ENCODE measurements at regions not wholly inside any gene's neighbourhood (a gene's known extent, or its start where the extent isn't known, plus 50 kb on each side); places are given as distances from the start of the nearest gene placed in this dataset.

DNA sequence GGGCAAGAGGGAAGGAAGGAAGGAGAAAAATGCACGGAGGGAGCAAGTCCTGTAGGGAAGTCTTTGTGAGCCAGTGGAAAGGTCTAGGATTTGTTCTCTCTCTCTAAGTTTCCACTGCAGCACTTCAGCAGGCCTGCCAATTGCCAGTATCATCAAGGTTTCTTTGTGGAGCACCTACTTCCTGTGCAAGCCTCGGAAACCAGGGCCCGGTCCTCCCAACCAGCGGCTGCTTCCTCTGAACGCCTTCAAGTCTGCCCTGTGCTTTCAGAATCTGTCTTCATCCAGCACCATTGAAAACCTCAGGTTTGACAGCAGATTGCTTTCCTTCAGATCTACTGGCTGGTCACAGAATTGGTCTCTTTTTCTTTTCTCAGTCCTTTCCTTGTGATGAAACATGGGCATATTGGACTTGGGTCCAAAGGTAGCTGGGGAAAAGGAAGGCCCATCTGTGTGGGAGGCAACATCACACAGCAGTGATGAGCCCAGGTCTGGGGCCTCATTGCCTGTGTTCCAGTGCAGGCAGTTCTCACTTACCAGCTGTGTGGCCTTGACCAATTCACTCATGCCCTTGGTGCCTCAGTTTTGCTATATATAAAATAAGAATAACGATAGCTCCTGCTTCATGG is 144.5 kb downstream of the SEC16B start:
- H3K4me3 ChIP-seq (ENCODE audit: low read length) = no peak overlapping the region
- no peaks in the 10 kb centered on the region for H3K36me3 ChIP-seq (ENCODE audit: insufficient read depth, low read length)
- peaks cover 10% of the 10 kb centered on the region for H3K27me3 ChIP-seq (ENCODE audit: insufficient read depth, low read length)
- no peak overlapping the region for H2AFZ ChIP-seq (ENCODE audit: low read depth, low read length)
- no peaks in the 10 kb centered on the region for H3K4me1 ChIP-seq (ENCODE audit: insufficient read depth, low read length)
- H3K9me3 ChIP-seq (ENCODE audit: low read length) = no peaks in the 10 kb centered on the region

DNA sequence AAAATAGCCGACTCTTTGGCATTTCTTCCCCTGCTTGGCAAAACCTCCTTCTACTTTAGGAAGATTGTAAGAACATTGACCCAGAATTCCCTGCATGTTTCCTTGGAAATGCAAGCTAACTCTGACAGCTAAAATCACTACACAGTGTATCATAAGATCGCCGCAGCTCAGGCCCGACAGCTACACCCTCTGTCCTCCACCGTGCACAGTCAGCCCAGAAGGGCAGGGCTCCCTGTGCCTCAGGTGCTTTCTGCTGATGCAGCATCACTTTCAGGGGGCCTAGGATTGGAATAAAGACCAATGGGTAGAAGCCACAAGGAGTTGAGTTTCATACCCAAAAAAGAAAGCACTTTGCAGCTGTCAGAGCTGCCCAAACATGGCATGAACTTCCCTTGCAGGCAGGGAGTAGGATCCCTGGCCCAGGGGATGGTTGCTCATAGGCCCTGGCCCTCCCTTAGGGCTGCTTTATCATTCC is 145.3 kb downstream of the SEC16B start:
- Histone ChIP-seq H3K9me3 (ENCODE audit: low read length) (no peaks in the 10 kb centered on the region), H3K36me3 (ENCODE audit: insufficient read depth, low read length) (no peaks in the 10 kb centered on the region), H2AFZ (ENCODE audit: low read depth, low read length) (no peak overlapping the region), H3K27me3 (ENCODE audit: insufficient read depth, low read length) (peaks cover 10% of the 10 kb centered on the region), H3K4me1 (ENCODE audit: insufficient read depth, low read length) (no peaks in the 10 kb centered on the region), H3K4me3 (ENCODE audit: low read length) (no peak overlapping the region)

DNA sequence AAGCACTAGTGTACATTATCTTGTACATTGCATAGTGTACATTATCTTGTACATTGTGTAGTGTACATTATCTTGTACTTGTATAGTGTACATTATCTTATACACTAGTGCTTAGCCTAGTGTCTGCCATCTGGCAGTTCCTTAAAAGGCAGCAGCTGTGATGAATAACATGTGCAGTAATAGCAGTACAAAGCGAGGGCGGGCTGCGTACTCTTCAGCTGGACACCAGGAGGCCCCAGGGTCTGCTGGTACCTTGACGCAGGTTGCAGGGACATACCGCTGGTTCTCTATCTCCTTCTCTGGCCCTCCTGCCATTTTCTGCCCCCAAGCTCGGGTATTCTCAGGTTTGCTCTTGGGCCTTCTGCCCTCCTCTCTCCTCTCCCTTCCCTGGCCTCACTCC is 149.6 kb downstream of the SEC16B start:
- Histone ChIP-seq H3K27me3 (ENCODE audit: insufficient read depth, low read length) (peaks cover 10% of the 10 kb centered on the region), H3K9me3 (ENCODE audit: low read length) (no peaks in the 10 kb centered on the region), H3K4me1 (ENCODE audit: insufficient read depth, low read length) (no peaks in the 10 kb centered on the region), H3K4me3 (ENCODE audit: low read length) (no peak overlapping the region), H3K36me3 (ENCODE audit: insufficient read depth, low read length) (no peaks in the 10 kb centered on the region), H2AFZ (ENCODE audit: low read depth, low read length) (no peak overlapping the region)

DNA sequence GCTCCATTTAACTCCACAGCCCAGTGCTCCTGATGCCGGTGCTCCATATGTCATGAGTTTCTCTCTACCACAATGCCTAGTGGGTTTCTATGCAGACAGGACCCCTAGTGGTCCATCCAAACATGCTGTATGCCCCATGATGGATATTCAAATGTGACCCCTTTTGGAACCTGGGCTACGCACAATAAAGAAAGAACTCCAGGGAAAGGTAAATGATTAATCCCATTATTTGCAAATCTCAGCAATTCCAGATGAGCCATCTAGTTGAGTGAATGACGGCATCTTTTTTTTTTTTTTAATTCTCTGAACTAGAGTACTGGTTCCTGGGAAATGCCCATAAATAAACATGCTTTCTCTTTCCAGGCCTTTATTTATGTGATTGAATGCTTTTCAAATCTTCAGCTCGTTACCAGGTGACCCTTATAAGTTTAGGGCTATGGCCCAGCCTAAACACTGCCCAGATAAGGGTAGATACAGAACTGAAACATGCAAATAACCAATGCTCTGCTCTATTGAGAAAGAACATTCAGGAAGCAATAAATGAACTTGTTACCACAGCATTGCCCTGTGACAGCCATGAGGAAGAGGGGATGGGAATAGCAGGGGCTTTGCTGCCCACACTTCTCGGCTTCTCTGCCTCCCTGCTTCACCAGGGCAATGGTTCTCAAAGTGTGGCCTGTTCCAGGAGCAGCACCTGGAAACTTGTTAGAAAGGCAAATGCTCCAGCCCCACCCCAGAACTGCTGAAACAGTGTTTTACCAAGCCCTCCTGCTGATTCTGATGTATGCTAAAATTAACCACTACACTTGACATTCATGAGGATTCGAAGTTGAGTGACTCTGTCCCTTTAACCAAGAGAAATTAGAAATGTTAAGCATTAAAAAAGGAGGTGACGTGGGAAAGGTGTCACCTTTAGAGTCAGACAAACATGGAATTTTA is 151.7 kb downstream of the SEC16B start:
- Histone ChIP-seq H3K4me1 (ENCODE audit: insufficient read depth, low read length) (no peaks in the 10 kb centered on the region), H3K9me3 (ENCODE audit: low read length) (no peaks in the 10 kb centered on the region), H2AFZ (ENCODE audit: low read depth, low read length) (no peak overlapping the region), H3K27me3 (ENCODE audit: insufficient read depth, low read length) (no peaks in the 10 kb centered on the region), H3K36me3 (ENCODE audit: insufficient read depth, low read length) (no peaks in the 10 kb centered on the region), H3K4me3 (ENCODE audit: low read length) (no peak overlapping the region)

DNA sequence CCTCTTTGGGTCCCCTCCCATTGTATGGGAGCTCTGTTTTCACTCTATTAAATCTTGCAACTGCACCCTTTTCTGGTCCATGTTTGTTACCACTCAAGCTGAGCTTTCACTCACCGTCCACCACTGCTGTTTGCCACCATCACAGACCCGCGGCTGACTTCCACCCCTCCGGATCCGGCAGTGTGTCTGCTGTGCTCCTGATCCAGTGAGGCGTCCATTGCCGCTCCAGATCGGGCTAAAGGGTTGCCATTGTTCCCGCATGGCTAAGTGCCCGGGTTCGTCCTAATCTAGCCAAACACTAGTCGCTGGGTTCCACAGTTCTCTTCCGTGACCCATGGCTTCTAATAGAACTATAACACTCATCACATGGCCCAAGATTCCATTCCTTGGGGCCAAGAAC is 157.2 kb downstream of the SEC16B start:
- Histone ChIP-seq H3K4me3 (ENCODE audit: low read length) (no peak overlapping the region), H3K27me3 (ENCODE audit: insufficient read depth, low read length) (no peaks in the 10 kb centered on the region), H3K4me1 (ENCODE audit: insufficient read depth, low read length) (peaks cover 2% of the 10 kb centered on the region), H3K36me3 (ENCODE audit: insufficient read depth, low read length) (no peaks in the 10 kb centered on the region), H2AFZ (ENCODE audit: low read depth, low read length) (no peak overlapping the region), H3K9me3 (ENCODE audit: low read length) (no peaks in the 10 kb centered on the region)

DNA sequence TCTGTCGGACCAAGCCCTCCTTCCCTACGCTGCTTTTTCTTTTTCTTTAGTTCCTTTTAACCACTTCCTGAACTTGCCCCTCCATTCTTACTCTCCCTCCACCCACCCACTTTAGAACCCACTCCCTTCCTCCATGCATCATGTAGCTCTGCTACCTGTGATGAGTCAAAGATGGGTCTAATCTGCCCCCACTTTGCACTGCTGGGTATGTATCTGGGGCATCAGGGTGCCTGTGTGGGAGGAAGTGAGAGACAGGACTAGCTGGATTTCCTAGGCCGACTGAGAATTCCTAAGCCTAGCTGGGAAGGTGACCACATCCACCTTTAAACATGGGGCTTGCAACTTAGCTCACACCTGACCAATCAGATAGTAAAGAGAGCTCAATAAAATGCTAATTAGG is 157.7 kb downstream of the SEC16B start:
- H3K4me1 ChIP-seq (ENCODE audit: insufficient read depth, low read length) = peaks cover 2% of the 10 kb centered on the region

DNA sequence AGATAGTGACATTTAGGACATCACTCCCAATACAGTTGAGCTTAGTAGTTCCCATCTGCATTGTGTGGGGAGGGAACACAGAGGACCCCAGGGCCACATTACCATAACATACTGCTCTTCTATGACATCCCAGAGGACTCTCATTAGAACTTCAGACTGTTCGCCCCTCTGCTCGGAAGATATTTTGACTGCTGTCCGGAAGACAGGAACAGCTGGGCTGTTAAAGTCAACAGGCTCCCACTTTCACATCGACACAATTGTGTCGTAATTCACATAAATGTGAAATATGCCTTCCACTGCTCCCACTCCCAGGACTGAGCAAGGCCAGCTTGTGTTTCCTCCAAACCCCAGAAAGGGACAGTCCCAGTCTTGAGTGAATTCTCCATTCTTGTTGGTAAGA is 158.4 kb downstream of the SEC16B start:
- peaks cover 2% of the 10 kb centered on the region for H3K4me1 ChIP-seq (ENCODE audit: insufficient read depth, low read length)
- no peaks in the 10 kb centered on the region for H3K9me3 ChIP-seq (ENCODE audit: low read length)
- no peak overlapping the region for H3K4me3 ChIP-seq (ENCODE audit: low read length)
- no peaks in the 10 kb centered on the region for H3K36me3 ChIP-seq (ENCODE audit: insufficient read depth, low read length)
- no peak overlapping the region for H2AFZ ChIP-seq (ENCODE audit: low read depth, low read length)
- H3K27me3 ChIP-seq (ENCODE audit: insufficient read depth, low read length) = no peaks in the 10 kb centered on the region

More for the DNA sequence above, 157.7 kb downstream of the SEC16B start:
- Histone ChIP-seq H2AFZ (ENCODE audit: low read depth, low read length) (no peak overlapping the region), H3K4me3 (ENCODE audit: low read length) (no peak overlapping the region), H3K9me3 (ENCODE audit: low read length) (no peaks in the 10 kb centered on the region), H3K36me3 (ENCODE audit: insufficient read depth, low read length) (no peaks in the 10 kb centered on the region), H3K27me3 (ENCODE audit: insufficient read depth, low read length) (no peaks in the 10 kb centered on the region)

DNA sequence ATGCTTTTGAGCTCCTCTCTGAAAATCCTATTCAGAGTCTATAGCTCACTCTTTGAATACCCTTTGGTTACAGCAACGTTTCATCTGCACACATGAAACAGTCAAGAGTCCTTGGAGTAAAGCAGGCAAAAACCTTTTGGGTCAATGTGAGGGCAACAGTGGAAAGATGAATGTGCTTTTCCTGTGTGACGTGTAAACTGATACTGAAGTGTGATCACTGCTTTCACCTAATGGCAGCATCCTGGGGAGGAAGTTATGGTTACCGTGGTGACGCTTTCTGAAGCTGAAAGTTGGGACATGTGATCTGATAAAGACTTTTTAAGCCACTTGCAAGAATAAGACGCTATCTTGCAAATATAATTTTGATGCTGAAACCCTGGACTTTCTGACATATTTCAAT is 160.0 kb downstream of the SEC16B start:
- Histone ChIP-seq H3K4me3 (ENCODE audit: low read length) (no peak overlapping the region), H3K27me3 (ENCODE audit: insufficient read depth, low read length) (no peaks in the 10 kb centered on the region), H3K4me1 (ENCODE audit: insufficient read depth, low read length) (peaks cover 2% of the 10 kb centered on the region), H3K9me3 (ENCODE audit: low read length) (no peaks in the 10 kb centered on the region), H3K36me3 (ENCODE audit: insufficient read depth, low read length) (no peaks in the 10 kb centered on the region), H2AFZ (ENCODE audit: low read depth, low read length) (no peak overlapping the region)

DNA sequence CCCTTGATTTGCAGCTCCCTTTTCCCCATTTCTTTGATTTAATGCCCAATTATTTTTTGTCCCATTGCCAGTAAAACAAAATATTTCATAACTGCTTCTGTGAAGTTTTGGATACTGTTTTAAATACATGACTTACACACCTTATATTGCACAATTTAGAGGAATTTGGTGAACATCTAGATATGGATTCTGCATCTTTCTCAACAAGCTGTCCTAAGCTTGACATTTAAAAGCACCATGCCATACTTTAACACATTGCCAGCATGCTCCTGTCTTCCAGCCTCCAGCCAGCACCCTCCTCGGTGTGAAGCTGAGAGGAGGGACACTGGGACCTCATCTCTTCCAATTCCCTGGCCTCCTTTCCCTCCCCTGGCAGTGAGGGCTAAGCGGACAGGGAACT is 167.6 kb downstream of the SEC16B start:
- H2AFZ ChIP-seq (ENCODE audit: low read depth, low read length) = no peak overlapping the region
- H3K9me3 ChIP-seq (ENCODE audit: low read length) = no peaks in the 10 kb centered on the region
- no peaks in the 10 kb centered on the region for H3K36me3 ChIP-seq (ENCODE audit: insufficient read depth, low read length)
- H3K4me1 ChIP-seq (ENCODE audit: insufficient read depth, low read length) = no peaks in the 10 kb centered on the region
- H3K27me3 ChIP-seq (ENCODE audit: insufficient read depth, low read length) = no peaks in the 10 kb centered on the region
- no peak overlapping the region for H3K4me3 ChIP-seq (ENCODE audit: low read length)

DNA sequence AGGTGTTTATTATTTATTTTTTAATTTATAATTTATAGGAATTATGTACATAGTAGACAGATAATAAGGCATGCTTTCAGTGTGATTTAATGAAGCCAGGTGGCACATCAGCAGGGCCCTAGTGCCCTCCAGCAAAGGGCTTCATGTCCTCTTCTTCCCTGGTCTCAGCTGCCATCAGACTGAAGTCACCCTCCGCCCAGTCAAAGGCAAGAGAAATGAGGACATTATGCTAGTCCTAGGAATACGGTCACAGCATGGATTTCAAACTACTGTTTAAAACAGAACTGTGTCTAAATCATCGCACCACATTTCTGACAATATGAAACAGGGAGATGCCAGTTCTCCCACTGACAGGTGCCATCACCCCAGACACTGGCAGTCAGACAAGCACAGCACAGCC is 168.1 kb downstream of the SEC16B start:
- Histone ChIP-seq H3K9me3 (ENCODE audit: low read length) (no peaks in the 10 kb centered on the region), H3K4me1 (ENCODE audit: insufficient read depth, low read length) (no peaks in the 10 kb centered on the region), H3K36me3 (ENCODE audit: insufficient read depth, low read length) (no peaks in the 10 kb centered on the region), H2AFZ (ENCODE audit: low read depth, low read length) (no peak overlapping the region), H3K4me3 (ENCODE audit: low read length) (no peak overlapping the region), H3K27me3 (ENCODE audit: insufficient read depth, low read length) (no peaks in the 10 kb centered on the region)

DNA sequence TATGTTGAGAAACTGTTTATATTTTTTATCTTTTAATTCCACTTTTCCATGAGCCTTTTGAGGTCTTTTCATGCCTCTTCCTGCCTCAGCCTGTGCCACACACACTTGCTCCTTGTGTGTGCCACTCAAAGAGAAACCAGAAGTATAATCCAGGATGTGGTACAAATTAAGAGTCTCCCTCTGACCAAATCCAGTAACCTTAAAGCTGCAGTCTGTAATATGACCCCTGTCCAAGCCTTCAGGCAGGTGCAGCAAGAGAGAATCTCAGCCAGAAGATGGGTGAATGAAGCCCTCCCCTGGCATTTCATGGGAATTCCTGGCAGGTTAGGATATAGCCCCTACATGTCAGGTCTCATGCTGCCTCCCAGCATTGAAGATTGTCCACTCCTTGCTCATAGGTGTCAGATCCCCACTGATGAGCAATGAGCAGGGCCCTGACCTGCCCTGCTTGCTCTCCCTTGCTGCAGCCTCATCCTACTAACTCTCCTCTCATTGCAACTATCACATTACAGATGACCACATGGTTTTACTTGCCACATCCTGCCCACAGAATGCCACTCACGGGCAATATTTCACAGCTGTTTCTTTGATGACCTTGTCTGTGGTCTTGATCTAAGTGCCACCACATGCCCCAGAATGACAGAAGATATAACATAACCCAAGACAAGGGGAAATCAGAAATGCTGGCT is 169.3 kb downstream of the SEC16B start:
- Histone ChIP-seq H3K36me3 (ENCODE audit: insufficient read depth, low read length) (no peaks in the 10 kb centered on the region), H3K4me3 (ENCODE audit: low read length) (no peak overlapping the region), H3K27me3 (ENCODE audit: insufficient read depth, low read length) (no peaks in the 10 kb centered on the region), H2AFZ (ENCODE audit: low read depth, low read length) (no peak overlapping the region), H3K4me1 (ENCODE audit: insufficient read depth, low read length) (no peaks in the 10 kb centered on the region), H3K9me3 (ENCODE audit: low read length) (no peaks in the 10 kb centered on the region)

DNA sequence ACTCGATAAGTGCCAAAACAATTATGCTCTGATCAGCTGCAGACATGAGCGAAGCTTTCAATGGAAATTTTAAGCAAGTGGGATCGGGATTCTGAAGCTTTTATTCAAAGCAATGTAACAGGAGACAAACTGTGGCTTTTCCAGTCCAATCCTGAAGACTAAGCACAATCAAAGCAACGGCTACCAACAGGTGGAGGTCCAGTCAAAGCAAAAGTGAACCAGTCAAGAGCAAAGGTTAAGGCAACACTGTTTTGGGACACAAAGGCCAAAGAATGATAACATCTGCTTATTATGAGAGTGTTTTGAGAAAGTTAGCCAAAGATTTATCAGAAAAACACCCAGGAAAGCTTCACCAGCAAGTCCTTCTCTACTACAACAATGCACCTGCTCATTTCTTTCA is 170.1 kb downstream of the SEC16B start:
- no peak overlapping the region for H2AFZ ChIP-seq (ENCODE audit: low read depth, low read length)
- H3K4me3 ChIP-seq (ENCODE audit: low read length) = no peak overlapping the region
- no peaks in the 10 kb centered on the region for H3K4me1 ChIP-seq (ENCODE audit: insufficient read depth, low read length)
- no peaks in the 10 kb centered on the region for H3K27me3 ChIP-seq (ENCODE audit: insufficient read depth, low read length)
- H3K9me3 ChIP-seq (ENCODE audit: low read length) = no peaks in the 10 kb centered on the region
- H3K36me3 ChIP-seq (ENCODE audit: insufficient read depth, low read length) = no peaks in the 10 kb centered on the region

DNA sequence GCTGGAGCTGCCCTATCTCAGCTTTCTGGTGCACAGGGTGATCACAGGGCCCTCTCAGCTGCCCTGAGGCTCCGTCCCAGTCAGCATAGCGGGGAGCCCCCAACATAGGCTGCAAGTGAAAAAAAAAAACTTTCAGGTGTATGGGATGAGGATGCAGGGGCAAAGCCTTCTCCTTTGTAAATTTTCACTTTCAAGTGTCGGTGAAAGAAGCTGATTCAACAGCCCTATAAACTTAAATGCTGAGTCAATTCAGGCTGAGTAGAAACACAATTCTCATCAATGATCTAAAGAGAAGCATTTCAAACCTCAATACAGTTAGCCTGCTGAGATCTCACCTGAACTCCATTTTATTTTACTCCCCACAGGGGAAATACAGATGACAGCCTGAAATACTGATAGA is 171.2 kb downstream of the SEC16B start:
- Histone ChIP-seq H3K36me3 (ENCODE audit: insufficient read depth, low read length) (no peaks in the 10 kb centered on the region), H3K4me1 (ENCODE audit: insufficient read depth, low read length) (no peaks in the 10 kb centered on the region), H2AFZ (ENCODE audit: low read depth, low read length) (no peak overlapping the region), H3K27me3 (ENCODE audit: insufficient read depth, low read length) (no peaks in the 10 kb centered on the region), H3K4me3 (ENCODE audit: low read length) (no peak overlapping the region), H3K9me3 (ENCODE audit: low read length) (no peaks in the 10 kb centered on the region)

Data from neuron (in vitro differentiated cells).